GM12865 (cell line): ENCODE measurements at regions not wholly inside any gene's neighbourhood (a gene's known extent, or its start where the extent isn't known, plus 50 kb on each side); places are given as distances from the start of the nearest gene placed in this dataset.

Experiments
- DNase-seq: peaks from one replicate; pipeline ENCODE4 v3.0.0; 2010; ENCODE audit warnings: low read depth
- H3K4me3 ChIP-seq: 2 replicates; pipeline ENCODE4 v1.5.1; 2011; ENCODE audit warnings: mild to moderate bottlenecking, low read depth, low read length, control low read depth
- CTCF ChIP-seq: IDR thresholded peaks from 2 replicates; pipeline ENCODE4 v1.5.1; 2011; ENCODE audit warnings: low read length, control low read depth, low read depth, inconsistent platforms; ENCODE audit not compliant: insufficient read depth; ENCODE audit errors: missing control alignments

- TF ChIP-seq CTCF: no peak
- no peak for DNase-seq
- H3K4me3 ChIP-seq: no peak overlapping the region
Measured at GRCh38 chr10:60518745-60519144, 129.1 kb upstream of the ANK3 start.

DNA sequence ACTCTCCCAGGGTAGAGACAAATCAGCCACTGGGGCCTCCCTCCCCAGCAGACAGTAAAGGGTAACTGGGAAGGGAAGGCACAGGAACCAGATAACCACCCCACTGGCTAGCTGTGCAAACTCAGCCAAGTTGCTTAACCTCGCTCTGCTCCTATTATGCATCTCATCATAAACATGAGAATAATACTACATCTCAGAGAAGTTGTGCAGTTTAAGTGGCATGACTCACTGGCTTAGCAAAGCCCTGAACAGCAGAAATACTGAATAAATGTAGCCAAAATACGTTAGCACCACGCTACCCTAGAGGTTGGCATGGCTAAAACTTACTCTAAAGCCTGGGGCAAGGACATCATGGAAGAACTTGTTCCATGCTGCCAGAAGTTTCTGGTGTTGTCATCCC lies 128.1 kb upstream of the ANK3 start:
- H3K4me3 ChIP-seq: no peak overlapping the region
- no peak for TF ChIP-seq CTCF
- no peak for DNase-seq

- no peak for TF ChIP-seq CTCF
- DNase-seq: no peak
- no peak overlapping the region for H3K4me3 ChIP-seq
Measured at GRCh38 chr10:60513281-60513680, 123.6 kb upstream of the ANK3 start.

DNA sequence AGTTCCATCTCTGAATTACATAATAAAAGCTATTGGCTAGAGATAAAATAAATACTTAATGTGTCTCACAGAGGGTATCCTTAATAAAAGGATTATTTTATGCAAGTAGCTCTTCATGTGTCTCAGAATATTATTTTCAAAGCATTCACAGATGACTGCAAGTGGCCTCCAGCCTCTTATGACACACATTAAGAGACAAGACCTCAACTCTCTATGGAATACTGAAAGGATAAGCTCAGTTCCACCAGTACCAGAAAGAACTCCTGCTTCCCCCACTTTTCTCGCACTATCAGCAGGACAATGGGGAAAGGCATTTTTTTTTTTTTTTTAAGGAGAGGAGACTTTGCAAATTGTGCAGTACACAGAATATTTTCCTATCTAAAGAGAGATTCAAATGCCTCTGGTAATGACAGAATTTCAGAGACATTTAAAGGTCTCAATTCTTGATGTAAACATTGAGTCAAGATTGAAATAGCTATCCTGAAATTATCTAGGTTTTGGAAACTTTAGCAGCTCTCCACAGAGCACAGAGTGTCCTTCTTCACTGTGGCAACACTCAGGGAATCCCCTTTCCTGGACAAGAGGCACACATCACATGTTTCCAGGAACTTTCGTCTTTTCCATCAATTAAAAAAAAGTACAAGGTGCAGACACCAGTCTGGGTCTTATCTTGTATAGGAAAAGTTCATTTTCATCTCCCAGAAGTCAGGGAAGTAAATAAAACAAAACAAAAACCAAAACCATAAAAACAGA lies 122.0 kb upstream of the ANK3 start:
- no peak for DNase-seq

GRCh38 chr10:60508831-60509230 lies 119.2 kb upstream of the ANK3 start:
- no peak for DNase-seq
- no peak for TF ChIP-seq CTCF
- H3K4me3 ChIP-seq: no peak overlapping the region

More for the DNA sequence above, 122.0 kb upstream of the ANK3 start:
- no peak for TF ChIP-seq CTCF
- H3K4me3 ChIP-seq: no peak overlapping the region

DNA sequence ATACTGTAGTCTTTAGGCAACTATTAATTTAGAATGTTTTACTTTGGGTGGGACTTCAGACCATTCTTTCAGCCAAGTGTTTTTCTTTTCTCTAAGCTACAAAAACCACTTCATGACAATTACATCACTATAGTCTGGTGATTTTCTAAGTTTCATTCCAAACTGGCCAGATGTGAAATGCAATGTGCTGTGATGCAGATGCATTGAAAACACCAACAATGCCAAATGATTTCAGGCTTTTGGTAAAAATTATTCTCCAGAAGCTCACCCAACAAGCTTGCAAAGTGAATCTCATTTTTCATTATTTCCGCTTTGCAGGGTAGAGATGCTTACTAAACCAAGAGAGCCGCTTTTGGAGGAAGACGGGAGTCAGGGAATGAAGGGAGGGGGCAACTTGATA lies 118.4 kb upstream of the ANK3 start:
- DNase-seq: no peak
- no peak for TF ChIP-seq CTCF
- no peak overlapping the region for H3K4me3 ChIP-seq

DNA sequence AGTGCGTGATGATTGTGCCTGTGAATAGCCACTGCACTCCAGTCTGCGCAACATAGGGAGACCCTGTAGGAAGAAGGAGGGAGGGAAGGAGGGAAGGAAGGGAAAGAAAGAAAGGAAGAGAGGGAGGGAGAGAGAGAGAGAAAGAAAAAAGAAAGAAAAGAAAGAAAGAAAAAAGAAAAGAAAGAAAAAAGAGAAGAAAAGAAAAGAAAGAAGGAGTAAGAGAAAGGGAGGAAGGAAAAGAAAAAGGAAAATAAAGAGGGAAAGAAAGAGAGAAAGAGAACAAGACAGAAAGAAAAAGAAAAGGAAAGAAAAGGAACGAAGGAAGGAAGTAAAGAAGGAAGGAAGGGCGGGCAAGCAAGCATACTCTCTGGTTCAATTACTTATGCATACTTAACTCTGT lies 112.9 kb upstream of the ANK3 start:
- TF ChIP-seq CTCF: no peak
- DNase-seq: no peak
- H3K4me3 ChIP-seq: no peak overlapping the region
